ENCODE measurements at regions not wholly inside any gene's neighbourhood (a gene's known extent, or its start where the extent isn't known, plus 50 kb on each side); places are given as distances from the start of the nearest gene placed in this dataset.

DNA sequence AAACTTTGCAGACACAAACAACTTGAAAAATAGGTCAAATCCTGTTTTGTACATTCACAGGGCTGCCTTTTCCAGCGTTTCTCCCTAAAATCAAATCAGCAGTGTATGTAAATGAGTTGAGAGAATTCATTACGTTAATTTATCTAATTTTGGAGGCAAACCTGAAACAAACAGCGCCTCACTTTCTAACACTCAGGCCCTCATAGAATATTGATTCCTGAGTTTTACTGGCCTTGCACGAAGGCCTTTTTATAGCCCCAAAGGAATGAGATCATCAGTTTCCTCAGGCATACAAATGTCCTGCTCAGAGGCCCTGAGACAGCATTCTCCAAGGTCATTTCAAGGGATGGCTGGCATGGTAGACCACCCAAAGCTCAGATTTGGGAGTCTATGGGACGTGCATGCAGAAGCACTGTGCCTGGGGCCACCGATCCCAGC is 131.7 kb upstream of the CHST15 start:
- no peak for DNase-seq

DNA sequence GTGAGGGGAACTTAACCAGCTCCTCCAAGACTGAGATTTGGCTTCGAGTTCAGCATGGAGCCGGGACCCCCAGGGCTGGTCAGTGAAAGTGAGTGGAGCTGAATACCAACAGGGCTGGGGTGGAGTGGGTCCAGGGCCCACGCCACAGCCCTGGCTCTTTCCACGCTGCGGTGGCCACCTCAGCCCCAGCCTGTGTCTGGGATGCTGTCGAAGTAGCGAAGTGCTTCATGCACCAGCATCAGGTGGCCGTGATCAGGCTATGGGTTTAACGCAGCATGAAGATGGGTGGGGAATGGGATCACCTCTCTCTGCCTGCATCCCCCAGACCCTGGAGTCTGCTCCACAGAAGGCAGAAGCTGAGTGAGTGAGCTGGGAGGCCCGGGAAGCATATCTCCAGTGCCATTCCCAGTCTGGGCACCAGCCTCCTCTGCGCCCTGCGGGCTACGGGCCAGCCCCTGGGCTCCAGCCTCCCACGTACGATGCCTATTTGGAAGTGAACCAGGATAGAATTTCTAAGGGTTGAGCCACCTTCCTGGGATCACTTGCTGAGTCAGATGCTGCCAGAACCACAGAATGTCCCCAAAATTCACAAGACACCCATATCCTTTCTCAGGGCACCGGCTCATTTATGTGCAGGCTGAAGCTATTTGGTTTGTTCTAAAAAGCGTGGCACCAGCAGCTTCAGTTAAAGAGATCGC is 131.1 kb upstream of the CHST15 start:
- DNase-seq = no peak

DNA sequence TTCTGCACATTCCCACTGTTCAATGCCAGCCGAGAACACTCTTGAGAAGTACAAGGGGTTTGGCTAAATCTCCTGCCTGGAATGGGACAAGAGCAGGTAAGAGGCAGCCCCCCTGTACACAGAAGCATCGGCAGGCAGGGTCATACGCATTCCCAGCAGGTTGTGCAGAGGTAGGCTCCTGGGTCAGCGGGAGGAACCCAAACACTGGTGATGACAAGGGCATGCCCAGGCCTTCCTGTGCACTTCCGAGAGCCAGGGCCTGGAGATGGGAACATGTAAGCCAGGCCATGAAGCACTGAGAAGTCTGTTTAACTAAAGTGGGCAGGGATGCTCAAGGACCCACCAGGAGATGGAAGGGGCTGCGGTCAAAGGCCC is 130.3 kb upstream of the CHST15 start:
- no peak for DNase-seq

DNA sequence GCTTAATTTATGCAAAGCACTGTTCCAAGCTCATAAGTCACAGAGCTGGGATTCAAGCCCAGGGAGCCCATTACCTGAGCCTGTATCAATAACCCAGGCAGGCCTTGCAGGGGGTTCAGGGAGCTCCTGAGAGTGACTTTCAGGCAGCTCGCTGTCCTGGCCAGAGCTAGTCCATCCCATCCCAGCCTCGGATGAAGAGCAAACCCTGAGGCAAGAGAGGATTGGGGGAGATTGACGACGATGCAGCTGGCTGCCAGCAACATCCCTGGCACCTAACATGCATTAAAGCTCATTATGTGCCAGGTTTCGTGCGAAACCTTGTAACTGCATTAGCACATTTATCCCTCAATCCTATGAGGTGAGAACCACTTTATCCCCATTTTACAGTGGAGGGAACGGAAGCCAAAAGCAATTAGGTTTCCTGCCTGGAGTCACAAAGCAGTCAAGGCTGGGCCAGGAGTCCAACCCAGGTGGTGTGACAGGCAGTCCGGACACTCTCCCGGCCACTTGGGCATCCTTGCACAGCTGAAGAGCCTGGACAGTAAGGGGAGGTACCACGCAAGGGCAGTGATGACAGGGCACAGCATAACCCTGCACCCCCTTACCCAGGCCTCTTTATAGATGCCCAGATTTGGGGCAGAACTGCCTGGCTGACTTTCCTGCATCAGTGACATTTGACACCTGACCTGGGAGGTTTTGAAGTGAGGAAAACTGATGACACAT is 129.8 kb upstream of the CHST15 start:
- DNase-seq = no peak

DNA sequence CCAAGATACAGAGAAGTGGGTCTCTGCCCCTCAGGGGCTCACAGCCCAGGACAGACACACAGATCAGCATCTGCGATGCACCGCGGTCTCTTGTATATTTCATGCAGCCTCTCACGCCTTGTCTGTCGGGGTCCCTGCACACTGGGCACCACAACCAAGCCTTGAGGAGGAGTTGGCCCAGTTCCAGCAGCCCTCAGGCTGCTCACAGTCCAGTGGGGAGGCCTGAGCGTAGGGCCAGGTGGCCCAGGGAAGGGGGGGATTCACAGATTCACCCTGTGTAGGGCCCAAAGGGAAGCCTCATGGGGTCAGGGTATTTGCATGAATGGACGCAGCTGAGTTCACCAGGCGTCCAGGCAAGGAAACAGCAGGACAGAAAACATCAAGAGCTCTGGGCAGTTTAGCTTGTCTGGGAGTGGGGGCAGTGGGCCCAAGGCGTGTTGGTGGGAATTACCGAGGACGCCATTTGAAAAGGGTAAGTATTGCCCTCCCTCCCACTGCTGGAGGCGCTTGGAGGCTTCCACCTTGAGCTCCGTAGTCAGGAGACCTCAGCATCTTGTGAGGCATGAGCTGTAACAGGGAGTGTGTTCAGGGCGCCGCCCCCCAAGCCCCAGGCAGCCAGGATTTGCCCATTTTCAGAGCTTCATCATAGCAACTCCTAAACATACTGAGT is 129.1 kb upstream of the CHST15 start:
- no peak for DNase-seq

DNA sequence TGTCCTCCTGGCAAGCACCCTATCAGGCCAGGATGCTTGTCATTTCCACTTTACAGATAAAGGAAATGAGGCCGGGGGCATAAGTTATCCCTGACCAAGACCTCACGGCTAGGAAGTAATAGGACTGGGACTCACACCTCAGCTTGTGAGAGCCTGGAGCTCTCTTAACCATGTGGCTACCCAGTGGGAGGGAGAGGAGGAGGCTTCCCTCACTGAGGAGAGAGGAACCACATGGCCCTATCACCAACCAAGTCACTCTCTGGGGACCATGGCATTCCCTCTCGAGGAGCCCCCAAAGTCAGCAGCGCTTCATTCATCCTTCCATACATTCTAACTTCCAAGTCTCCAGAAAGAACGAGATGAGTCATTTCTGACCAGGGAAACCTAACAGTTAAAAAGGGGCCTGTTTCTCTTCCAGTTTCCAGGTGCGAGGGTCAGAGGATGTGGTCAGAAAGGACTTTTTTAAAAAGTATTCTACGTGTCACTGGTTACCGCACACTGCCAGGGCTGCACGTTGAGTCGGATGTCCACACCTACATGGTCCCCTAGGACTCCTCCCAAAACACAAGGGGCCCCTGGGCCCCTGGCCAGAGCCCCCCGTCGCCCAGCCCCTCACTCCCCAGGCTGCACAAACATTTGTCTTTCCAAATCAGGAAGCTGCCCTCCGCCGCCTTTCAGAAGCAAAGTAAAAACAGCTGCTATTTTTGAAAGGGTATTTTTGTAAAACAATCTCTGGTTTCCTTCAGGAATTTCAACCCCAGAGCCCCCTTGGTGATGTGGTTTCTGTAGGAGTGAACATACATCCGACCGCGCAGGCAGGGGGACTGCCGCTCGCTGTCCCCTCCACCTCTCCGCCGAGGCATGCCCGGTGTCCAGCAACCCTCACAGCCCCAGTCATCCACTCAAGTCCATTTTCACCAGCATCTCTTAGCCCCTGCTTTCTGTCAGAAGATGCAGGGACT is 128.2 kb upstream of the CHST15 start:
- no peak for DNase-seq

DNA sequence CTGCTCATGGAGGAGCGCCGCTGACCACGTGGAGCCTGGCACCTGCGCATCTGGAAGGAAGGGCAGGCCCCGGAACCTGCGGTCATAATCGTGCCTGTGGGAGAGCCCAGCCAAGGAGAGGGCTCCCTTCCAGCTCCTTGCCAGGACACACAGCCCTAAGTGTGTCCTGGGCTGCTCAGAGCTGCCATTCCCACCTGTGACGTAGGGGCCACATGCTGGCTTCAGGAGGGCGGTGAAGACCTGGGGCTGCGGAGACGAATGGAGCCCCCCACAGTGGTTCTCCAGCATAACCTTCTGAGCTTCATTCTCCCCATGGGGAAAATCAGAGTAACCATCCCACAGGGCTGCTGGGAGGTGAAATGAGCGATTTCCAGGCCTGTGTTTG is 127.6 kb upstream of the CHST15 start:
- no peak for DNase-seq

DNA sequence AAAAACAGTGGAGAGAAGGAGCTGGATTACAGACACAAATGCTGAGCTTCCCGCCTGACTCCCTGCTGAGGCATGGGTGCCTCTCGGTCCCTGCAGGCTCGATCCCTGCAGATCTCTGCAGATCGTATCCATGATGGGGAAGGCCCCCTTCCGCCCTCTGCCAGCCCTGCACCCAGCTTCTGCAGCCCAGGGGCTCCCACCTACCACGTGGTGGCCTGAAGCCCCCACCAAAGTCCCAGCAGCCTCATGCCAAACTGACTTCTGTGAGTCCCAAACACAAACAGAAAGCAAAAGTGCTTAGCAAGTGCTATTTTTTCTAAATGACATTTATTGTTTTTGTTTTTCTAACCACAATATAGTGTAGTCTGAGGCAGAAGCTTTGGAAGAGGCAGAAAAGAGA is 127.1 kb upstream of the CHST15 start:
- no peak for DNase-seq

DNA sequence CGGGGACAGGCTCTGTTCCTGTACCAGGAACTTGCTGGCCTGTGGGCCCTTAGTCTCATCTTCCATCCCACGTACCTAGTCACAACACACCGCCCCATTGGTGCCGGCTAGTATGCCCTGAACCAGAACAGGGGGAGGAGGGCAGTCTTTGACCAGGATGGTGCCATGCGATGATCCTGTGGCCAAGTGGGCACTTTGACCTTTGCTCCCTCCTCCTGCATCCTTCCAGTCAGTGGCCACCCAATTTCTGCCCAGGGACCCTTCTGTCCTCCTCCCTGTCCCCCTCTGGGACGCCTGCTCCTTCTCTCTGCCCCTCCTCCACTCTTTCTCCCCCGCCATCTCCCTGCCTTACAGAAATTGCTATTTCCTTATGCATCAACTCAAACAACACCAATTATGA is 126.3 kb upstream of the CHST15 start:
- DNase-seq = no peak

DNA sequence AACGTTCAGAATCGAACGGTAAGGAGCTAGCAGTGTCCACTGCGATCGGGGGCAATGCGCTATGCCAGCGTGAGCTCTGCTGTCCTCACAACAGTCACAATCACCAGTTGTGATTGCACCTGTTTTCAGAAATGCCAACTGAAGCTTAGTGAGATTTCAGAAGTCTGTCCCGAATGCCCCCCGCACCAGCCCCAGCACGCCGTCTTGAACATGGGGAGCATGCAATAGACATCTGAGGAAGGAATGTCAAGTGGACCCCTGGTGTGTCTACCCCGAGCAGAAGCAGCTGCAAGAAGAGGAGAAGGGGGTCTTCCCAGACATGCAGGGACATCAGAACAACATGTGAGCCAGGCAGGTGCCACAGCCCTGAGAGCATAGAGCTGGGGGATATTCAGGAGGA is 125.7 kb upstream of the CHST15 start:
- DNase-seq = no peak

DNA sequence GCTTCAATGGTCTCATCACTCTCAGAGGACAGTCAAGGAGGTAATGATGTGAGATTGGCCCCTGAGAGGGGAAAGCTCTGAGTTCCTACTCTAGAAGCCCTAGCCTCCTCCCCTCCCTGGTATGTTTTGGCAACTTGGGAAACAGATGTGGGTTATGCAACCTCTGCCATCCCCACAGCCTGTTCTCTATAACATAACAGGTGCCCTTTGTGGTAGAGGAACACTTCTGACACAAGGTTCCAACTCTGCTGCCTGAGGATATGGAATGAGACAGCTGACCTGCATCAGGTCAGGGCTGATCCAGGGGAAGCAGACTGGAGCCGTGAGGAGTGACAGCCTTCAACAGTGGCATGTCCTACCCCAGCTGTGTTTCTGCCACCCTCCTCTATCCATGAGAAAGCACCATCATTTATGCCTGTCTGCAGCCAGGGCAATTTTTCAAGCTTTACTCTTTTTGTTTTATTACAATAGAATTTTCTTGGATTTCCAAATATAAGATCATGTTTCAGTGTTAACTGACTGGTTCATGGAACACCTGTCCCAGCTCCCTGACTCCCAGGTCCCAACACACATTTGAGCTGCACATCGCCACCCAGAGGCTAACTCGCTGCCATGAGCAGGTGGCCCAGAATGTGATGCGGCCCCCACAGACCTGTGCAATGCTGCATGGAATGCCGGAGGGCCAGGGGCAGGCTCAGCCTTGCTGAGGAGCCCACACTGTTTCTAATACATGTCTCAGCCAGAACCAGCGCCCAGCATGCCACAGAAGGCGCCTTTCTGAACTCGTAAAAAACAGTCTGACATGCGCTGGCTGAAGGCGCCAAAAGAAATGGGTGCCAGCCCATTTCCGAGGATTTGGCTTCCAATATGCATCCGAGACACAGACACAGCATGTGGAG is 124.8 kb upstream of the CHST15 start:
- no peak for DNase-seq

DNA sequence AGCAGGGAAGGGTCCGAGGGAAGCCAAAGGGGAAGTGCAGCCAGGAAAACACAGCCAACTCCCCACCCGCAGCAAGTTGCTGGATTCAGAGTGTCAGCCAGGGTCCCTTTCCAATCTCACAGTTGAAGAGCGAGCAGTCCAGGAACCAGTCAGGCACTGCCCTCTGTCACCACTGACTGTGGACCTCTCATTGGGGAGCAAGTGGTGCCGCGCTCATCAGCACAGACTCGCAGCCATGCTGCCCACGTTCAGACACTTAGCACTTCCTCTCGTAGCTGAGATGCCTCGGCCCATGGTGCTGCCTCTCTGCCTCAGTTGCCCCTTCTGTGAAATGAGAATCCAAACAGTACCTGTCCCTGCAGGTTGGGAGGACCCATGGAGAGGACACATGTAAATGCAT is 123.6 kb upstream of the CHST15 start:
- no peak for DNase-seq

DNA sequence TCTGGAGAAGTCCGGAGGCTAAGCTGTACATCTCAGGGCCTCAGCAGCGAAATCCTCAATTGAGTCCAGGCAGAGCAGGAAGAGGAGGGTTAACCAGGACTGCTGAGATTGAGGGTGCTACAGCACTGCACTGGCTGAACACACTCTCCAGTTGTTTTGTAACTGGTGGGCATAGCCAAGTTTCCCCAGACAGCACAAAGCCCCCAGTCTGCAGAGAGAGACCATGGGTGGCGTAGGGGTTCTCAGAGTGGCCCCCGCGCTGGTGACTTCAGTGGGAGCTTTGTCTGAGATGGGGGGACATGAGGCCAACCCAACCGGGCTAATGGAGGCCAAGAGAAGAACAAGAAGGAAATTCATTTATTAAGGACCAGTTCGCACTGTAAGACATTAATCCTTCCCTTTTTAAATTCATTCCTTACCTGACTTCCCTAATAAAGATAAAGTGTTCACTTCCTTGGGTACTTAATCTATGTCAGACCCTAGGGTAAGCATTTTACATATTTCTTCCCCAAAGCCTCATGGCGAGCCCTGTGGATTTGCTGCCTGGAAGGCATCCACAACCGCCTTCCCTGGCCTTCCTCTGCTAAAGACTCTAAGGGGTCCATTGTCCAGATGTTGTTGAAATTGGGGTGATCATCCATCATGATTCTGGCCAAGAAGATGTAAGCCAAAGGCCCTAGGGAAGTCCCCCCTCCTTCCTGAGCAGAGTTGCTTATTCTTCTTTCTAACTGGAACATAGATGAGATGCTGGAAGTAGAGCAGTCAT is 121.4 kb upstream of the CHST15 start:
- DNase-seq = no peak

DNA sequence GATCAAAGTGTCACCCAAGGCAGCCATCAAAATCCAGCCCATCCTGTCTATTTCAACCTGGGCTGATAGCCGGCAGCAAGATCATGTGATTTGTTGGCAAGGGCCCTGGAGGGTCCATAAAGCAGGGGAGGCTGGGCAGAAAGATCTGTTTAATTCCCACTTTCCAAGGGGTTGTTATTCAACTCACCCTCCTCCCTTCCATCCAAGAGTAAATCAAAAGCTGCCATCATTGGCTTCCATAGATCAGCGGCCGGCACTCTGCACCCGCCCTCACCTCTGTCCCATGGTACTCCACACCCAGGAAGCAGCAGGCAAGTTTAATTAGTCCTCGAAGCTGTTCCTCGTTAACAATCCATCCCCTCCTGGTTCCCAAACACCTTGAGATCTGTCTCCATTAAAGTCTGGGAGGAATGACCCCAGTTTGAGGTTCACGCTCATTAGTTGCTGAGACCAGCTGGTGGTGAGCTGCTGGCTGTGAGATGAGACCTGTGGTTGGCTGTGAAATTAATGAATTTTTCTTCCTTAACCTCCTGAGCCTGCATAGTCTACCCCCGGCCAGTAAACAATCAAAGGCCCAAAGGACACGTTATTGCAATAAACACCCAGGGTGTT is 120.6 kb upstream of the CHST15 start:
- no peak for DNase-seq

DNA sequence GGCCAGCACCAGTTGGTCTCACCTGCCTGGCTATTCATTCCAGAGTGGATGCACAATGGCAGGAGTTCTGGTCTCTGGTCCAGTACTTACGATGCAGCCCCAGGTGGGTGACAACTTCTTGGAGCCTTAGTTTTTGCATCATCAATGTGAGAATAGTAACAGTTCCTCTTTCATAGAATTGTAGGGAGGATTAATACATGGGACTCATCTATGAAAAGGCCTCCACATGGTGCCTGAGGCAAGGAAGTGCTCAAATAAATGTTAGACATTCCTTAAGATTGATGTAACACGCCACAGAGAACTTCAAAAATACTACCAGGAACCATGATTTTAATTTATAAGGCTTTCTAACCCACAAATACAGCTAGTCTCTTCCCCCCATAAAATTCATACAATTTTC is 120.1 kb upstream of the CHST15 start:
- DNase-seq = no peak

DNA sequence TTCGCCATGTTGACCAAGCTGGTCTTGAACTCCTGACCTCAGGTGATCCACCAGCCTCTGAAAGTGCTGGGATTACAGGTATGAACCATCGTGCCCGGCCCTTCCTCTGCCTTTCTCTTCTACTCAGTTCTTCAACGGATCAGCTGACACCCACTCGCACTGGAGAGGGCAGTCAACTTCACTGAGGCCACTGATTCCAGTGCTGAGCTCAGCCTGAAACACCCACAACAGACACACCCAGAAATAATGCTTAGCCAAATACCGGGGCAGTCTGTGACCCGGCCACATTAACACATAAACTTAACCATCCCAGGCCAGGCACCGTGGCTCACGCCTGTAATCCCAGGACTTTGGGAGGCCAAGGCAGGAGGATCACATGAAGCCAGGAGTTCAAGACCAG is 119.3 kb upstream of the CHST15 start:
- DNase-seq = no peak

DNA sequence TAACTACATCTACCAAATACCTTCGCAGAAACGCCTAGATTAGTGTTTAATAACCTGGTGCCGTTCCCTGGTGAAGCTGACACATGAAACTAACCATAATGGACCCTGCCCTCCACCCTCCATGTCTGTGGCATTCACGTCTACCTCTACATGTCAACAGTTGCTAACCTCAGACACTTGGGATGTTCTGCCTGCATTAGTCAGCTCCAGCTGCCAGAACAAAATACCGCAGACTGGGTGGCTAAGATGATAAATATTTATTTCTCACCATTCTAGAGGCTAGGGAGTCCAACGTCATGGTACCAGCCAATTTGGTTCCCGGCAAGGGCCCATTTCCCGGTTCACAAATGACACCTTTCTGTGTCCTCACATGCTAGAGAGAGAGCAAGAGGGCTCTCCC is 118.5 kb upstream of the CHST15 start:
- DNase-seq = no peak

DNA sequence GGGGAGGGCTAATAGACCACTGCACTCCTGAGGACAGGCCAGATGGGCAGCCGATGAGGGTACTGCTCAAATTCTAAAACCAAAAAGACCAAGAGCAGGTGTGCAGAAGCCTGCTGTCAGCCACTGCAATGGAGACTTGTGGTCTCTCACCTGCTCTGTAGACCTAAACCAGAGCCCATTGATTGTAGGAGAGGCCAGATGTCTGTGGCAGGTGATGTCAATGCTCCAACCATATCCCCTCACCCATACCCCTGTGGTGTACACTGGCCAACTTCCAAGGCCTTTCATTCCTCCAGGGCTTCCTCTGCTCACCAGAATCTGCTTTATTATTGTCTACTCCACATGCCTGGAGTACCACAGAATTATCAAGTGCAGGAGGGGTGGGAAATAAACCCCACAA is 116.9 kb upstream of the CHST15 start:
- peak; percentile 75 for DNase-seq

DNA sequence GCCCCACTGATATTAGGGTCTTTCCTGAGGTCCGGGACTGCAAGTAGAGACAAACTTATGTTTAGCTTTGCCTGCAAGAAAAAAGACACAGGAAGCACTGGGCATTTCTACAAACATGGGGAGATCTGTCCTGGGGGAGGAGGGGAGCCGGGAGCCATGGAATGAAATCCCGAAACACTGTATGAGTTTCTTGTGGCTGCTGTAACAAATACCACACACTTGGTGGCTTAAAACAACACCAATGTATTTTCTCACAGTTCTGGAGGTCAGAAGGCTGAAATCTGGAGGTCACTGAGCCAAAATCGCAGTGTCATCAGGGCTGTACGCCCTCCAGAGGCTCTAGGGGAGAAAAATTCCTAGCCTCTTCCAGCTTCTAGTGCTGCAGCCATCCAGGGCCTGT is 114.0 kb upstream of the CHST15 start:
- DNase-seq = no peak

DNA sequence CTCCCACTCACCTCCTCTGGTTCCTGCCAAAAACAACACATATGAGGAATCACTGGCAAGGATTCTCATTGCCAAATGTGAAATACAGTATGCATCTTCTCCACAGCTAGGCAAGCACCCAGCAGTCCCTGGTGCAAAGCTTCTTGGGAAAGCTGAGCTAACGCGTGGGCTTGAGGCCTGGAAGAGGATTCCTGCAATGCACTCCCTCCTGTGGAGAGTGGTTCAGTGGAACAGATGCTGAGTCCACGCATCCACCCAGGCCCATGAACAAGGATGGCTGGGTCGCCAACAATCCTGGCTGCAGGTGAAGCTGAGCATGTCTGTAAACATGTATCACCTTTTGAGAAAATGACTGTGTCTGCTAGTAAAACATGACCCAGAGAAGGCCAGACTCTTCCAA is 113.2 kb upstream of the CHST15 start:
- DNase-seq = no peak

DNA sequence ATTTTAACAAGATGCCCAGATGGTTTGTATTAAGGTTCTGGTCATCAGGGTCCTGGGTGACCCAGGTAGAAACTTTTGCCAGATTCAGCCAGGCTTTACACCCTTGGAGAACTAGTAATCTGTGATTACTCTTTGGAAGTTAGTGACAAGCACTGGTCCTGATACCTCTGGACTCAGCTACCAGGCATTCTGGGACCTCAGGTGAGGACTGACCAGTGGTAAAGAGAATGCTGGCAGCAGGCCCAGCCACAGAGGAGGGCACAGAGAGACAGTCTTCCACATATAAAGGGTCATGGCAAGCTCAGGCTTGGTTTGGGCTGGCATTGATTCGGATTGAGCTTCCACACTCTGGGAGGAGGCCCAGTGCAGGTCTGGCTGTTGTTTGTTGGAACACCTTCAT is 112.0 kb upstream of the CHST15 start:
- no peak for DNase-seq

All from SHP77 treated with DMSO at 0.1 percent for 48 hours (cell line).